GM23338 (cell line): ENCODE measurements at regions not wholly inside any gene's neighbourhood (a gene's known extent, or its start where the extent isn't known, plus 50 kb on each side); places are given as distances from the start of the nearest gene placed in this dataset.

ENCODE experiments used
- ATAC-seq: fragments of 200-7000 bp; cut with Tn5 transposase; 3 replicates; pipeline ENCODE4 v1.9.1; 2020
- DNase-seq: peaks from one replicate; pipeline ENCODE4 v3.0.0-alpha.2; 2015; ENCODE audit warnings: low spot score
- H2AFZ ChIP-seq: fragments of 200-600 bp; sonication (generic); 2 replicates; pipeline ENCODE4 v1.8.0; 2016; ENCODE audit warnings: antibody characterized with exemption, mild to moderate bottlenecking, moderate library complexity
- H3F3A ChIP-seq: fragments of 200-600 bp; sonication (generic); replicated peaks from 2 replicates; pipeline ENCODE4 v1.8.0; 2017; ENCODE audit warnings: antibody characterized with exemption, mixed run types, low read depth
- H3K27ac ChIP-seq: fragments of 200-600 bp; sonication (generic); 2 replicates; pipeline ENCODE4 v1.6.1; 2016; ENCODE audit warnings: low read depth
- H3K27me3 ChIP-seq: fragments of 200-600 bp; sonication (generic); 2 replicates; pipeline ENCODE4 v1.8.0; 2016; ENCODE audit warnings: mild to moderate bottlenecking, mixed run types, moderate library complexity; ENCODE audit not compliant: insufficient read depth
- H3K36me3 ChIP-seq: fragments of 200-600 bp; sonication (generic); 2 replicates; pipeline ENCODE4 v1.8.0; 2016; ENCODE audit warnings: mild to moderate bottlenecking; ENCODE audit not compliant: insufficient read depth
- H3K4me1 ChIP-seq: fragments of 200-600 bp; sonication (generic); 2 replicates; pipeline ENCODE4 v1.8.0; 2016; ENCODE audit warnings: mild to moderate bottlenecking, moderate library complexity; ENCODE audit not compliant: insufficient read depth
- H3K4me2 ChIP-seq: fragments of 200-600 bp; sonication (generic); 2 replicates; pipeline ENCODE4 v1.7.1; 2017; ENCODE audit warnings: mixed run types
- H3K4me3 ChIP-seq: fragments of 200-600 bp; sonication (generic); 2 replicates; pipeline ENCODE4 v1.6.1; 2016; ENCODE audit warnings: mixed run types
- H3K79me2 ChIP-seq: fragments of 200-600 bp; sonication (generic); replicated peaks from 2 replicates; pipeline ENCODE4 v1.8.0; 2017; ENCODE audit warnings: mild to moderate bottlenecking; ENCODE audit not compliant: insufficient read depth
- H3K9me2 ChIP-seq: fragments of 200-600 bp; sonication (generic); 2 replicates; pipeline ENCODE4 v1.8.0; 2017; ENCODE audit not compliant: insufficient read depth
- H4K20me1 ChIP-seq: fragments of 200-600 bp; sonication (generic); replicated peaks from 2 replicates; pipeline ENCODE4 v1.8.0; 2017; ENCODE audit warnings: mild to moderate bottlenecking; ENCODE audit not compliant: insufficient read depth
- H3K27ac Mint-ChIP-seq: 2 replicates; pipeline ENCODE4 v1.8.0; 2020; ENCODE audit warnings: inconsistent platforms, mild to moderate bottlenecking, moderate library complexity, mixed read lengths
- H3K27me3 Mint-ChIP-seq: 3 replicates; pipeline ENCODE4 v1.8.0; 2022; ENCODE audit warnings: low read depth, mild to moderate bottlenecking, moderate library complexity, mixed read lengths, inconsistent platforms; ENCODE audit not compliant: insufficient read depth, poor library complexity
- H3K36me3 Mint-ChIP-seq: 3 replicates; pipeline ENCODE4 v1.8.0; 2021; ENCODE audit warnings: low read depth, mild to moderate bottlenecking, inconsistent platforms, moderate library complexity, mixed read lengths
- H3K4me1 Mint-ChIP-seq: 3 replicates; pipeline ENCODE4 v1.8.0; 2020; ENCODE audit warnings: mild to moderate bottlenecking, inconsistent platforms, mixed read lengths
- H3K4me3 Mint-ChIP-seq: 3 replicates; pipeline ENCODE4 v1.8.0; 2021; ENCODE audit warnings: moderate library complexity, mild to moderate bottlenecking, inconsistent platforms, mixed read lengths
- H3K9me3 Mint-ChIP-seq: 3 replicates; pipeline ENCODE4 v1.8.0; 2020; ENCODE audit warnings: moderate library complexity, mild to moderate bottlenecking, inconsistent platforms, mixed read lengths
- CREB1 ChIP-seq: fragments of 250-450 bp; sonication (Bioruptor Pico); IDR thresholded peaks from 2 replicates; pipeline ENCODE4 v1.5.0; 2020; ENCODE audit warnings: low read depth, mild to moderate bottlenecking, moderate library complexity
- EZH2 ChIP-seq: fragments of 200-600 bp; sonication (generic); IDR thresholded peaks from one replicate; pipeline ENCODE4 v1.8.0; 2017; ENCODE audit warnings: antibody characterized with exemption, mild to moderate bottlenecking, low read depth; ENCODE audit not compliant: unreplicated experiment
- EZH2phosphoT487 ChIP-seq: fragments of 200-600 bp; sonication (generic); IDR thresholded peaks from one replicate; pipeline ENCODE4 v1.8.1; 2018; ENCODE audit warnings: antibody characterized with exemption; ENCODE audit not compliant: unreplicated experiment
- POLR2AphosphoS5 ChIP-seq: IDR thresholded peaks from 2 replicates; pipeline ENCODE4 v1.6.1; 2016; ENCODE audit warnings: antibody characterized with exemption, low read depth
- STAT1 ChIP-seq: IDR thresholded peaks from one replicate; pipeline ENCODE4 v1.6.1; 2016; ENCODE audit warnings: antibody characterized with exemption; ENCODE audit not compliant: unreplicated experiment
- ZNF331 ChIP-seq: fragments of 250-450 bp; sonication (Bioruptor Pico); IDR thresholded peaks from 2 replicates; pipeline ENCODE4 v1.5.0; 2020; ENCODE audit warnings: low read depth, mild to moderate bottlenecking, moderate library complexity
- TF ChIP-seq, protein P1 (sequence below): fragments of 250-450 bp; sonication (Bioruptor Pico); IDR thresholded peaks from 2 replicates; pipeline ENCODE4 v1.5.0; 2020; ENCODE audit warnings: mild to moderate bottlenecking, moderate library complexity
- TF ChIP-seq, protein P2 (sequence below), 2 experiments: fragments of 200-600 bp in 1 of 2; sonication (generic) in 1 of 2; conservative IDR thresholded peaks; 2 replicates each; pipeline versions ENCODE4 v1.5.1 to v1.6.1; 2016 to 2017; ENCODE audit warnings: antibody characterized with exemption in 2 of 2, low read depth in 2 of 2, mild to moderate bottlenecking in 2 of 2, moderate library complexity in 1 of 2
- TF ChIP-seq, protein P3 (sequence below): IDR thresholded peaks from one replicate; pipeline ENCODE4 v1.6.1; 2018; ENCODE audit warnings: antibody characterized with exemption; ENCODE audit not compliant: unreplicated experiment

DNA sequence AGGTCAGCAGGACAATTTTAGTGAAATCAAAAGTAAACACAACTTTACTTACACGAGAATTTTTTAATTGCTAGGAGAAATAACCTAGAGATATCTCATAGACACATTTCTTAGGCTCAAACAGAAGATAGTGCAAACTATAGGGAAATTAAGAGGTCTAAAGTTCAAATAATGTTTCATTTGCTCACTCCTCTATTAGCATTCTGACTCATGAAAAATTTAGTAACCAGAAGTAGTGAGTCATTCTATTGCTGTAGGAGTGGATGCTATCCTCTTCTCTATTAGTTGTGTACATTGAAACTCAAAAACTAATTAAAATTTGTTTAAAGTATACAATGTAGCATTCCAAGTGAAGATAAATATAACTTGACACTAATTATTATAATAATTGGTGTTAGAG lies 908.3 kb upstream of the TMEFF2 start:
- no peak for ATAC-seq
- no peaks in the 10 kb centered on the region for H3K27me3 ChIP-seq
- H3K36me3 ChIP-seq = no peaks in the 10 kb centered on the region
- H4K20me1 ChIP-seq = no peaks in the 10 kb centered on the region
- no peaks in the 10 kb centered on the region for H3F3A ChIP-seq
- Mint-ChIP-seq H3K4me3 (no peak overlapping the region), H3K27ac (no peak overlapping the region), H3K4me1 (no peaks in the 10 kb centered on the region), H3K27me3 (no peaks in the 10 kb centered on the region), H3K36me3 (no peaks in the 10 kb centered on the region), H3K9me3 (no peaks in the 10 kb centered on the region)
- no peaks in the 10 kb centered on the region for H3K9me2 ChIP-seq
- no peaks in the 10 kb centered on the region for H3K79me2 ChIP-seq
- no peak overlapping the region for H3K27ac ChIP-seq
- no peak overlapping the region for H3K4me3 ChIP-seq
- TF ChIP-seq ZNF331 (CRISPR knock-in tag) = no peak
- TF ChIP-seq STAT1 = no peak
- TF ChIP-seq CREB1 (CRISPR knock-in tag) = no peak
- TF ChIP-seq EZH2phosphoT487 = no peak
- no peak overlapping the region for H2AFZ ChIP-seq
- H3K4me2 ChIP-seq = no peak overlapping the region
- no peak for DNase-seq
- H3K4me1 ChIP-seq = no peaks in the 10 kb centered on the region

DNA sequence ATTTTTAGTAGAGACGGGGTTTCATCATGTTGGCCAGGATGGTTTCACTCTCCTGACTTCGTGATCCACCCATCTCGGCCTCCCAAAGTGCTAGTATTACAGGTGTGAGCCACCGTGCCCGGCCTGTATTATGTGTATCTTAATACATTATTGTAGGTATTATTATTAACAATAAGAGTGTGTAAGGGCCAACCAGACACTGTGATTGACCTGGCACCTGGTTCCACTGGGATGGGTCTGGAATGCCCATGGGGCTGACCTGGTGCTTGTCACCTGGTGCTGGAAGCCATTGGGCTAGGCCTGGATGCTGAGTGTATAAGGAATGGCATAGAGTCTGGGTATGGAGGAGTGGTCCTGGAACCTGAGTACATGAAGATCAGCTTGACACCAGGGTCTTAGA lies 906.9 kb upstream of the TMEFF2 start:
- no peak overlapping the region for H3K27ac ChIP-seq
- no peaks in the 10 kb centered on the region for H3K36me3 ChIP-seq
- no peaks in the 10 kb centered on the region for H3K9me2 ChIP-seq
- H2AFZ ChIP-seq = no peak overlapping the region
- Mint-ChIP-seq H3K9me3 (no peaks in the 10 kb centered on the region), H3K27ac (no peak overlapping the region), H3K4me1 (no peaks in the 10 kb centered on the region), H3K27me3 (no peaks in the 10 kb centered on the region), H3K36me3 (no peaks in the 10 kb centered on the region), H3K4me3 (no peak overlapping the region)
- TF ChIP-seq, protein P1, sequence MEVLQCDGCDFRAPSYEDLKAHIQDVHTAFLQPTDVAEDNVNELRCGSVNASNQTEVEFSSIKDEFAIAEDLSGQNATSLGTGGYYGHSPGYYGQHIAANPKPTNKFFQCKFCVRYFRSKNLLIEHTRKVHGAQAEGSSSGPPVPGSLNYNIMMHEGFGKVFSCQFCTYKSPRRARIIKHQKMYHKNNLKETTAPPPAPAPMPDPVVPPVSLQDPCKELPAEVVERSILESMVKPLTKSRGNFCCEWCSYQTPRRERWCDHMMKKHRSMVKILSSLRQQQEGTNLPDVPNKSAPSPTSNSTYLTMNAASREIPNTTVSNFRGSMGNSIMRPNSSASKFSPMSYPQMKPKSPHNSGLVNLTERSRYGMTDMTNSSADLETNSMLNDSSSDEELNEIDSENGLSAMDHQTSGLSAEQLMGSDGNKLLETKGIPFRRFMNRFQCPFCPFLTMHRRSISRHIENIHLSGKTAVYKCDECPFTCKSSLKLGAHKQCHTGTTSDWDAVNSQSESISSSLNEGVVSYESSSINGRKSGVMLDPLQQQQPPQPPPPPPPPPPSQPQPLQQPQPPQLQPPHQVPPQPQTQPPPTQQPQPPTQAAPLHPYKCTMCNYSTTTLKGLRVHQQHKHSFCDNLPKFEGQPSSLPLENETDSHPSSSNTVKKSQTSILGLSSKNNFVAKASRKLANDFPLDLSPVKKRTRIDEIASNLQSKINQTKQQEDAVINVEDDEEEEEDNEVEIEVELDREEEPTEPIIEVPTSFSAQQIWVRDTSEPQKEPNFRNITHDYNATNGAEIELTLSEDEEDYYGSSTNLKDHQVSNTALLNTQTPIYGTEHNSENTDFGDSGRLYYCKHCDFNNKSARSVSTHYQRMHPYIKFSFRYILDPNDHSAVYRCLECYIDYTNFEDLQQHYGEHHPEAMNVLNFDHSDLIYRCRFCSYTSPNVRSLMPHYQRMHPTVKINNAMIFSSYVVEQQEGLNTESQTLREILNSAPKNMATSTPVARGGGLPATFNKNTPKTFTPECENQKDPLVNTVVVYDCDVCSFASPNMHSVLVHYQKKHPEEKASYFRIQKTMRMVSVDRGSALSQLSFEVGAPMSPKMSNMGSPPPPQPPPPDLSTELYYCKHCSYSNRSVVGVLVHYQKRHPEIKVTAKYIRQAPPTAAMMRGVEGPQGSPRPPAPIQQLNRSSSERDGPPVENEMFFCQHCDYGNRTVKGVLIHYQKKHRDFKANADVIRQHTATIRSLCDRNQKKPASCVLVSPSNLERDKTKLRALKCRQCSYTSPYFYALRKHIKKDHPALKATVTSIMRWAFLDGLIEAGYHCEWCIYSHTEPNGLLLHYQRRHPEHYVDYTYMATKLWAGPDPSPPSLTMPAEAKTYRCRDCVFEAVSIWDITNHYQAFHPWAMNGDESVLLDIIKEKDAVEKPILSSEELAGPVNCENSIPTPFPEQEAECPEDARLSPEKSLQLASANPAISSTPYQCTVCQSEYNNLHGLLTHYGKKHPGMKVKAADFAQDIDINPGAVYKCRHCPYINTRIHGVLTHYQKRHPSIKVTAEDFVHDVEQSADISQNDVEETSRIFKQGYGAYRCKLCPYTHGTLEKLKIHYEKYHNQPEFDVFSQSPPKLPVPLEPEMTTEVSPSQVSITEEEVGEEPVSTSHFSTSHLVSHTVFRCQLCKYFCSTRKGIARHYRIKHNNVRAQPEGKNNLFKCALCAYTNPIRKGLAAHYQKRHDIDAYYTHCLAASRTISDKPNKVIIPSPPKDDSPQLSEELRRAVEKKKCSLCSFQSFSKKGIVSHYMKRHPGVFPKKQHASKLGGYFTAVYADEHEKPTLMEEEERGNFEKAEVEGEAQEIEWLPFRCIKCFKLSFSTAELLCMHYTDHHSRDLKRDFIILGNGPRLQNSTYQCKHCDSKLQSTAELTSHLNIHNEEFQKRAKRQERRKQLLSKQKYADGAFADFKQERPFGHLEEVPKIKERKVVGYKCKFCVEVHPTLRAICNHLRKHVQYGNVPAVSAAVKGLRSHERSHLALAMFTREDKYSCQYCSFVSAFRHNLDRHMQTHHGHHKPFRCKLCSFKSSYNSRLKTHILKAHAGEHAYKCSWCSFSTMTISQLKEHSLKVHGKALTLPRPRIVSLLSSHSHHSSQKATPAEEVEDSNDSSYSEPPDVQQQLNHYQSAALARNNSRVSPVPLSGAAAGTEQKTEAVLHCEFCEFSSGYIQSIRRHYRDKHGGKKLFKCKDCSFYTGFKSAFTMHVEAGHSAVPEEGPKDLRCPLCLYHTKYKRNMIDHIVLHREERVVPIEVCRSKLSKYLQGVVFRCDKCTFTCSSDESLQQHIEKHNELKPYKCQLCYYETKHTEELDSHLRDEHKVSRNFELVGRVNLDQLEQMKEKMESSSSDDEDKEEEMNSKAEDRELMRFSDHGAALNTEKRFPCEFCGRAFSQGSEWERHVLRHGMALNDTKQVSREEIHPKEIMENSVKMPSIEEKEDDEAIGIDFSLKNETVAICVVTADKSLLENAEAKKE (CRISPR knock-in tag) = no peak
- TF ChIP-seq, protein P2, sequence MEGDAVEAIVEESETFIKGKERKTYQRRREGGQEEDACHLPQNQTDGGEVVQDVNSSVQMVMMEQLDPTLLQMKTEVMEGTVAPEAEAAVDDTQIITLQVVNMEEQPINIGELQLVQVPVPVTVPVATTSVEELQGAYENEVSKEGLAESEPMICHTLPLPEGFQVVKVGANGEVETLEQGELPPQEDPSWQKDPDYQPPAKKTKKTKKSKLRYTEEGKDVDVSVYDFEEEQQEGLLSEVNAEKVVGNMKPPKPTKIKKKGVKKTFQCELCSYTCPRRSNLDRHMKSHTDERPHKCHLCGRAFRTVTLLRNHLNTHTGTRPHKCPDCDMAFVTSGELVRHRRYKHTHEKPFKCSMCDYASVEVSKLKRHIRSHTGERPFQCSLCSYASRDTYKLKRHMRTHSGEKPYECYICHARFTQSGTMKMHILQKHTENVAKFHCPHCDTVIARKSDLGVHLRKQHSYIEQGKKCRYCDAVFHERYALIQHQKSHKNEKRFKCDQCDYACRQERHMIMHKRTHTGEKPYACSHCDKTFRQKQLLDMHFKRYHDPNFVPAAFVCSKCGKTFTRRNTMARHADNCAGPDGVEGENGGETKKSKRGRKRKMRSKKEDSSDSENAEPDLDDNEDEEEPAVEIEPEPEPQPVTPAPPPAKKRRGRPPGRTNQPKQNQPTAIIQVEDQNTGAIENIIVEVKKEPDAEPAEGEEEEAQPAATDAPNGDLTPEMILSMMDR (conservative IDR thresholded peaks at IDR 0.05; ENCODE audit: low read depth in 2 of 2) = no peak
- TF ChIP-seq CREB1 (CRISPR knock-in tag) (no peak), EZH2 (no peak), EZH2phosphoT487 (no peak), POLR2AphosphoS5 (no peak), STAT1 (no peak)
- TF ChIP-seq, protein P3, sequence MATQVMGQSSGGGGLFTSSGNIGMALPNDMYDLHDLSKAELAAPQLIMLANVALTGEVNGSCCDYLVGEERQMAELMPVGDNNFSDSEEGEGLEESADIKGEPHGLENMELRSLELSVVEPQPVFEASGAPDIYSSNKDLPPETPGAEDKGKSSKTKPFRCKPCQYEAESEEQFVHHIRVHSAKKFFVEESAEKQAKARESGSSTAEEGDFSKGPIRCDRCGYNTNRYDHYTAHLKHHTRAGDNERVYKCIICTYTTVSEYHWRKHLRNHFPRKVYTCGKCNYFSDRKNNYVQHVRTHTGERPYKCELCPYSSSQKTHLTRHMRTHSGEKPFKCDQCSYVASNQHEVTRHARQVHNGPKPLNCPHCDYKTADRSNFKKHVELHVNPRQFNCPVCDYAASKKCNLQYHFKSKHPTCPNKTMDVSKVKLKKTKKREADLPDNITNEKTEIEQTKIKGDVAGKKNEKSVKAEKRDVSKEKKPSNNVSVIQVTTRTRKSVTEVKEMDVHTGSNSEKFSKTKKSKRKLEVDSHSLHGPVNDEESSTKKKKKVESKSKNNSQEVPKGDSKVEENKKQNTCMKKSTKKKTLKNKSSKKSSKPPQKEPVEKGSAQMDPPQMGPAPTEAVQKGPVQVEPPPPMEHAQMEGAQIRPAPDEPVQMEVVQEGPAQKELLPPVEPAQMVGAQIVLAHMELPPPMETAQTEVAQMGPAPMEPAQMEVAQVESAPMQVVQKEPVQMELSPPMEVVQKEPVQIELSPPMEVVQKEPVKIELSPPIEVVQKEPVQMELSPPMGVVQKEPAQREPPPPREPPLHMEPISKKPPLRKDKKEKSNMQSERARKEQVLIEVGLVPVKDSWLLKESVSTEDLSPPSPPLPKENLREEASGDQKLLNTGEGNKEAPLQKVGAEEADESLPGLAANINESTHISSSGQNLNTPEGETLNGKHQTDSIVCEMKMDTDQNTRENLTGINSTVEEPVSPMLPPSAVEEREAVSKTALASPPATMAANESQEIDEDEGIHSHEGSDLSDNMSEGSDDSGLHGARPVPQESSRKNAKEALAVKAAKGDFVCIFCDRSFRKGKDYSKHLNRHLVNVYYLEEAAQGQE = no peak
- no peak overlapping the region for H3K4me2 ChIP-seq
- H3K79me2 ChIP-seq = no peaks in the 10 kb centered on the region
- H3K27me3 ChIP-seq = no peaks in the 10 kb centered on the region
- H3K4me3 ChIP-seq = no peak overlapping the region
- ATAC-seq (no peak), DNase-seq (no peak)
- H3F3A ChIP-seq = no peaks in the 10 kb centered on the region
- no peaks in the 10 kb centered on the region for H4K20me1 ChIP-seq
- H3K4me1 ChIP-seq = no peaks in the 10 kb centered on the region
